ENCODE measurements at regions not wholly inside any gene's neighbourhood (a gene's known extent, or its start where the extent isn't known, plus 50 kb on each side); places are given as distances from the start of the nearest gene placed in this dataset.

DNA sequence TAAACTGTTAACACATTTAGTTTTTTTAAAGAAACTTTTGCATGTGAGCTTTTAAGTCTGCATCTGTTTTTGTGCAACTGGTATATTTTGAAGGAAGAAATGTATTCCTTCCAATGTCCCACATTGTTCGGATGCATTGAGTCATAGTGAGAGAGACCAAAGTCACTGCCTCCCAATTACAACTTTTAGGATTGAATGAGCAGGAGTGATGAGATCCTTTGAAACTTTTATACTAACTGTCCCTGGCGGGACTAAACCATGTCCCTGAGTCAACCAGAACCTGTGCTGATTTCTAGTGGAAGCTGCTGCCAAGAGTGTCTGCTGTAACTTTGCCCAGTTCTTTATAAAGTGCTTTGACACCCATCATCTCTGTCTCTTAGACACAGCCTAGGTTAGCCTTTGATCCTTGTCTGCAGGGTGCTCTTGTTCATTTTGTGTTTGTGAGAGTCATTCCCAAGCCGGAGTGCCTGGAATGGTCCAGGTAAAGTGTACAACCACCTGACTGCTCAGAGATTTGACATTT lies 122.7 kb downstream of the ZNF518B start:
- no peak for DNase-seq (ENCODE audit: low spot score)

DNA sequence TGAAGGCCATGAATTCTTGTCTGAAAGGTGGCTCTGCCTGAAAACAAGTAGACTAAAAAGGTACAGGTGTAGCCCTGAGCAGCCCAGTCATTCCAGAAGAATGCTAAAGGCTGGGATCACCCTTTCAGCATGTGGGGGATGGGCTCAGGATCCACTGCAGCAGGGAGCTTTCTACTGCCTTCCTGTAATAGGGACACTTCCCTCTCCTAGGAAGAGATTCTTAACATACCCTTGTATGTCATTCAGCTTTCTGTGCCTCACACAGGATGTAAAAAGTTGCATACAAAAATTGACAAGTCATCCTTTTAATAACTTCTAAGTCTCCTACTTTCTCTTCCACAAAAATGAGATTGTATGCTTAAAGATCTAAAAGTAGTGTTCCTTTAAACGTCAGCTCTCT lies 123.3 kb downstream of the ZNF518B start:
- DNase-seq (ENCODE audit: low spot score): no peak

DNA sequence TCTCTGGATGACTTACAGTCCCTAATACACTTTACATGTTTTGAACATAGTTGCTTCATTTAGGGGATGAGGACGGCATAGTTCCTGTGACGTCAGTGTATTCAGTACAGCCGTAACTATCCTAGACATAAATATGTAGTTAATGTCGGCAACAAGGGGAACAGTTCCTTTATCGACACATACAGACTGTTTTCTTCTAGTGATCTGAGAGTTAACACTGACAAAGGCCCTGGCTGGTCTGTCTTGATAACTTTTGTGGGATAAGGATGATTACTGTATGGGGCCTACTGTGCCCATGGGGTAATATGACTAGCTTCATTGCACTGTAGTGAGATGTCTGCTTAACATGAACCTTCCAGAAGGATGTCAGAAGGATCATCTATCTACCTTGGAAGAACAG lies 131.2 kb downstream of the ZNF518B start:
- DNase-seq (ENCODE audit: low spot score): no peak

DNA sequence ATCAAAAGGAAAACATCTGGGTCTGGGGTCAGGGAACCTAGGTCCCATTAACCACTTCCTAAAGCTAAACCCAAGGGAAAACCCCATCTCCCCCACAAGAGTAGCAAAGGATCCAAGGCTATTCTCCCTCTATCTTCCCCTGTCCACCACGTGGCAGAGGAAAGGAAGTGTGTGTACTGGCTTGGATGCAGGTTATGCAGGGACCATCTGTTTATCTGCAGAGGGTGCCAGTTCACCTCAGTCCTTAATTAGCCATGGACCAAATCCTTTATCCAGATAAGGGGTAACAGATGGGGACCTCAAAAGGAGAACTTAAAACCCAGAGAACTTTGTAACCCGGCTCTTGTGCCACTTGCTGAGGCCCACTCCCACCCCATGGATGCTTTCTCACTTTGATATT lies 135.3 kb downstream of the ZNF518B start:
- DNase-seq (ENCODE audit: low spot score): no peak

DNA sequence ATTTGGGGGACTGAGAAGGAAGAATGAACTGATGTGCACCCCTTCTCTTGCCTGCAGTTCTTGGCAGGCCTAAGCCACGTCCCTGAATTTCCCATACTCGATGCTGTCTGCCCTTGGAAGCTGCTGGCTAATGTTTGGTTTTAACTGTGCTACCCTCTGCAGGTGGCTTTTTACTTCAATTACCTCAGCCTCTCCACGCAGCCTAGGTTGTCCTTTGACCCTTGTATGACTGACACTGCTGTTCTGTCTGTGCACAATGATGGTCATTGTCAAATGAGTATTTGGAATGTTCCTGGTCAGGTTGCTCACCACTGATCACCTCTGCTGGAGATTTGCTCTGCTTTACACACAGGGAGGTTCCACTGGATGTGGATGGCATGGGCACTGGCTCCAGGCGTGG lies 137.1 kb downstream of the ZNF518B start:
- no peak for DNase-seq (ENCODE audit: low spot score)

DNA sequence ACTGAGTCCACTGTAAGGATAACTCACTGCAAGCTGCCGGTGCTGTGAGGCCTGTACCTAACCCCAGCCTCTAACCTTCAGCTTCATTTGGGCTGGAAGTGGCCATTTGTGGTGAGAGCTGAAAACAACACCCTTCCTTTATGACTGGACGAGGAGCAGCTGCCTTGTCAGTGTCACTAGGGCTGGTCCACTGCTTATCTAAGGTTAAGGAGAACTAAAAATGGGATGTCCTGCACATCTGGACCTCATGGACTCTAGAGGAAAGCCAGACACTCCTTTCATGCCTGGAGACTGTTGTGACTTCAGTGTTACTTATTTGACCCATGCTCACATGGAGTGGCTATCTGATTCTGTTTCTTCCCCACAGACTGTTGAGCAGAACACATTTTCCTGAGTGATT lies 139.9 kb downstream of the ZNF518B start:
- no peak for DNase-seq (ENCODE audit: low spot score)

DNA sequence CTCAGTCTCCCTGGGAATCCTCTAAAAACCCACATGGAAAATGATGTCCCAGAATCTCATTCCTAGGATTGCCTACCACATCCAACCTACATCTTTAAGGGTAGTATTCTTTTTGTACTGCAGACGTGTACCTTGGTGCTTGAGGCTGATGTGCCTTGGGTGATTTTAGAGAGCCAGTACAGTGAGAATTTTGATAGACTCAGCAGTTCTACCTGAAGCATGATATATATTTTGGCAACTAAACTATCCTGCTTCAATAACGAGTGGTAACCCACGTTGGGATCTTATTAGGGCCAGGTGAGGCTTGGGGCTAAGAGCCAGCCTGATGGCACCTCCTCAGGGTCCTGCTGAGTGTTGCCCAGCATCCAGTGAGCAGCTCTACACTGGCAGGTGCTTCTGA lies 140.4 kb downstream of the ZNF518B start:
- DNase-seq (ENCODE audit: low spot score): no peak

DNA sequence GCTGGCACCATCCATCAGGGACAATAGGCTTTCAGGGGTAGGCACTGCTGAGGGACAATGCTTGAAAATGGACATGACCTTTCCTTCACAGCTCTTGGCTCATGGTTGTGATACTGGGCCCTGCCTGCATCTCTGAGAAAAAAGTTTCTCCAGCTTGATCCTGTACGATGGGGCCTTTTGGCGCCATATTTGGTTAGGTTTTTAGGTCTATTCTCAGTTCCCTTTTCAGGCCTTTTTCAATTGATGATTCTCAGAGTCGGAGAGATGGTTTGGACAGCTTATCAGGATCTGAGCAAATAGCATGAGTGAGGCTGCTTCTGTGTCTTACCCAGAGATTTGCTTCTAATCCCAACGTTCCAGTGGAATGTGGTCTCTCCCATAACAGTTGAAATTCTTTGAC lies 141.6 kb downstream of the ZNF518B start:
- DNase-seq (ENCODE audit: low spot score): no peak

DNA sequence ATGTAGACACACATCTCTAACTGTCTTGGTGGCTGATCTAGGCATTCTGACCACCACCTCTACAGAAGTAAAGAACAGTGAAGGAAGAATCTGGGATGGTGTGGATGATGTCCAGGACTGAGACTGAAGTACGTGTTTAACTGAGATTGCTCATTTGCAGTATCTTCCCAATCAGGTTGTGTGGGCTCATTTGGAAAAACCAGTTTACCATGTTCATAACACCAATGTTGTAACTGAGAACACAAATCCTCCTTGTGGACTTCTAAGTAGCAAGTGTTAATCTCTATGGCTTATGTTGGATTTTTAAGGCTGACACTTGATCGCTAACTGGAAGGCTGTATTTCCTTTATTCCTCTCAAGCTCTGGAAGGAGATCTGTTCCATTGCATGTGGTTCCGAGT lies 144.7 kb downstream of the ZNF518B start:
- DNase-seq (ENCODE audit: low spot score): no peak

DNA sequence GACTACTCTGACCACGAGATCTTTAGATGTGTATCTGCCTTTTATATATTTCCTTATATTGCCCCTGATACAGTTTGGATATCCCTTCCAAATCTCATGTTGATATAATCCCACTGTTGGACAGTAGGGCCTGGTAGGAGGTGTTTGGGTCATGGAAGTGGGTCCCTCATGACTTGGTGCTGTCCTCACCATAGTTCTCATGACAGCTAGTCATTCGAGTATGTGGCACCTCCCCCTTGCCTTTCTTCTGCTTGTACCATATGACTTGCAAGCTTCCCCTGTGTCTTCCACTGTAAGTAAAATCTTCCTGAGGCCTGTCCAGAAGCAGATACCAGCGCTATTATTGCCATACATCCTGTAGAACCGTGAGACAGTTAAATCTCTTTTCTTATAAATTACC lies 145.3 kb downstream of the ZNF518B start:
- no peak for DNase-seq (ENCODE audit: low spot score)

DNA sequence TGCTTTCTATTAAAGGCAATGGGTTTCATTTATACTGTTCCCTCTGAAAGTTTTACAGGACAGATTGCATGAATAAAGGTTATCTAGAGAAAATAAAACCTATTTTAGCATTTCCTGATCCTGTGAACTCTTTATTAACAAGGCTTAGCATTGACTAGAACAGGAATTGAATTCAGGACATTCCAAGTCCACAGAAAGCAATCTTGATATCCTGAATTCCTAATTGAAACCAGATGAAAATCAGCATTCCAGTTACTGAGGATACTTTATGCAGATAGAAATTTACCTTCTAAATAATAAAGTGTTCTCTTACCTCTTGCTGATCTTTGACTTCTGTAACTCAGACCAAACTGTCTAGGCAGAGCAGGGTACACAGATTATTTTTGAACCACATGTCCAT lies 151.4 kb downstream of the ZNF518B start:
- no peak for DNase-seq (ENCODE audit: low spot score)

DNA sequence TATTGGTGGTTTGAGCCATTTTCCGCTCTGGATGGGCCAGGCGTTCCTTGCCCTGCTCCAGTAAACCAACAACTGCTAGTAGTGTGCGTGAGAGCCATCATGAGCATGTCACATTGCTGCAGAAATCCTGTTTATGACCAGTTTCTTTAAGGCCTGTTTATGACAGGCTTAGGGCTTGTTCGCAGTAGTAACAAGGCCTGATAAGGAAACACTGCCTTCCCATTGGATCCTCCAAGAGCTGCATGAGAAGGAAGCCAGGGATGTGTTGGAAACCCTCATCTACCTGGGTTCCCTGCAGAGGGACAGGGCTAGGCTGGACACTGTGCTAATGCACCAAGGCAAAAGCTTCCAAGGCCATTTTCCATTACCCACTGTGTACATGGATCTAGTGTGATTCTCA lies 153.9 kb downstream of the ZNF518B start:
- no peak for DNase-seq (ENCODE audit: low spot score)

DNA sequence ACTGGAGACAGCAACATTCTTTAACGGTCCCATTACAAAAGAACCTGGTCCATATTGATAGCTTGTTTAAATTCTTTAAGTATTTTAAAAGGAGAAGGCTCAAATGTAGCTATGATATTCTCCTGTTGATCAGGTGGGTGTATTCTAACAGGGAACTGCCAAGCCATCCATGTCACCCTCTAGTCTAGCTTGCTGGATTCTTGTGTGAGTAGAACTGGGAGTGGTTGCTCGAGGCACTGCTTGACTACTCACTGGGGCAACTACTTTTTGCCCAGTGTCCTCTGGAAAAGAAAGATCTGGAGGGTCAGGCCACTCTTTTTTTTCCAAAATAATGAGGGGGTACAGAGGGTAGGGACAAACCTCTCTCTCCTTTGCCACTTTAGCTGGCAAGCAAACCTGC lies 155.1 kb downstream of the ZNF518B start:
- no peak for DNase-seq (ENCODE audit: low spot score)

DNA sequence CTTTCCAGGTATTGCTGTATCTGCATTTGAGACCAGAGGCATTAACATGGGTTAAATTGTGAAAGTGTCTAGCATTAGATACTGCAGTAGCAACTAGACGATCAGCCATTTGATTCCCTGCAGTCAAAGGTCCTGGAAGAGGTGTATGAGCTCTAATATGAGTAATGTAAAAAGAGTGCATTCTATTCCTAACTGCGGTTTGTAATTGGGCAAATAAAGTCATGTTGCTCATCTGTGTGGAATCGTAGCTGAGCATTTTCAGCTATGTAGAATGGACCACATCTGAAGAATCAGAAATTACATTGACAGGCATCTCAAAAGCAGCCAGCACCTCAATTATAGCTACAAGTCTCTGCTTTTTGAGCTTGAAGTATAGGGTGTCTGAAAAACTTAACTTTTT lies 157.6 kb downstream of the ZNF518B start:
- DNase-seq (ENCODE audit: low spot score): no peak

DNA sequence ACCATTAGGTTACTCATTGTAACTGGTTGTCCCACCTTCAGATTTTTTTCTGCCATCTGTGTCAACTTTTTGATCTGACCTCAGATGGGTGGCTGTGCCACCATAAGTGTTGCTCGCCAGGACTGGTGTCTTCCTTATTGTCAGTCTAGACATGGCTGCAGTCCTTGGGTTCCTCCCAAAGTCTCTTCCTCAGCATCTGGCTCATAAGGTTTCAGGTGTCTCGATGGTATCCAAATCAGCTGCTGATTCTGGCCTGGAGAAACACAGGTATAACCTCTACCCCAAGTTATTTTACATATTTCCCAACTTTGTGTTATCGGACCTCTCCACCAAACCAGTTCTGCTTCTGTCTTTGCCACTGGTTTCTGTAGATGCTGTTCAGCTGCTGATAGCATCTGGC lies 158.5 kb downstream of the ZNF518B start:
- no peak for DNase-seq (ENCODE audit: low spot score)

DNA sequence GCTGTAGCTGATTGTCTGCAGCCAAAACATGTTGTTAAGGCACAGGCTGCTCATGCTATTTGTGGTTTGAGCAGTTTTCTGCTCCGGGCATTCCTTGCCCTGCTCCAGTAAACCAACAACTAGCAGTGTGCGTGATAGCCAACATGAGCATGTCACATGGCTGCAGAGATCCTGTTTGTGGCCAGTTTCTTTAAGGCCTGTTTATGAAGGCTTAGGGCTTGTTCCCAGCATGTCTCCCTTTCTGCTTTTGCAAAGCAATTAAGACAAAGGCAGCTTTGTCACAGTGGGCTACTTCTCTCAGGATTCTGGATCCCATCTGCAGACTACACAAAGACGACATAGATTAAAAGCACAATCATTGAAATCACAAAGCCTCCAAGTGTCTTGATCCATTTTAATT lies 160.5 kb downstream of the ZNF518B start:
- DNase-seq (ENCODE audit: low spot score): peak; percentile 37

DNA sequence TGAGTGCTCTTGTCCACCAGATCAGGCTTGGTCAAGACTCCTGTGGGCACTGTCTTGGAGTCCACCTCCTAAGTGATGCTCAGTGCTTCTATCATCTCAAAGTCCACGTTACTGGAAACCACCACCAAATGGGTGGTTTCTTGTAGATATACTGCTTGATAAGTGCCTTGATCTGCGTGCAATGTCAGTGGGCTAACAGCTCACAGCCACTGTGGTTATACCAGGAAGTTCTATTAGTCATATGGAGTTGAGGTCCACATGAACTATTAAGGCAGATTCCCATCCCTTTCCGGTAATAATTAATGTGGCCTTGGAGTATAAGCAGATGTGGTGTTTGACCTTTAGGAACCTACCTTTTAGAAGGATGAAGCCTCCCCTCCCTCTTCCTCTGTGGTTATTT lies 161.9 kb downstream of the ZNF518B start:
- no peak for DNase-seq (ENCODE audit: low spot score)

DNA sequence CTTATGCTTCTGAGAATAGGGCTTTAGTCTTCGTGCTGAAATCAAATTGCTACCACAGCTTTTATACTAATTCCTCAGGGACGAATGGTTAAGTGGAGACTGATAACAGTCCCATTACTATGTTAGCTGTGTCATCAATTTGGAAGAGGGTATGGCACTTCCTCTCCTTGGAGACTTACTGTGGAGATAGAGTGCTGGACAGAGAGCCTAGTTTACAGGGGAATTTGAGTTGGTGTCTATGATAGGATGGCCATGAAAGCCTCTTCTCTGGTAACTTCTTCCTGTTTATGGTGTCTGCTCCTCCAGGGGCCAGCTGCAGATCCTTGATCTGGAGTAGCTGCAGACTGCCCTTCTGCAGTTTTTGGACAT lies 167.7 kb downstream of the ZNF518B start:
- no peak for DNase-seq (ENCODE audit: low spot score)

DNA sequence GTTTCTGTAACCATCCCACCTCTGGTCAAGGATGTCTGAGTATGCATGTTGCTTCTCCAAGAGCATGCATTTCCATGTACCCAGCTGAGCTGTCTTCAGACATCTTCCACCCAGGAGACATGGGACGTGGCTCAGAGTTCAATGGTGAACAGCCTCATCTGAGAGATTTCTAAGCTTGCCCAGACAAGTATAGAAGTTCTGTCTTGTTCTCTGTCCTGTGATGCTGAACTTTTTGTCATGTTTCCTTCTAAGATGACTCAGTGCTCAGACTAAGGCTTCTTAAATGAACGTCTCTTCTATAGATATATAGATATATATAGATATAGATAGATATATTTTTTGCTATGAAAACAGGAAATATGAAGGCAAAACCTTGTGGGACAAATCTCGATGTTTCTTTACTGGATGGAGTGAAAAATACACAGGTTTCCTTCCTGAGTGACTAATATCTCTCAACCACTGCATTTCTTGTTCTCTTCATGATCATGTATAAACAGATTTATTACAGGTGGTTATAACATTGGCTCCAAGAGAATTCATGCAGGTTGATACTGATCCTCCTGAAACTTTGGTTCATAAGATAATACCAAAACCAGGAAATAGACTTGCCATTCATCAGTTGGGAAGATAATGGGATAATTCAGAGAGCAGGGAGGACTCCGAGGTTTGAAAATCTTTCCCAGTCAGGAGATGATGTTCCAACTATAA lies 168.2 kb downstream of the ZNF518B start:
- no peak for DNase-seq (ENCODE audit: low spot score)

DNA sequence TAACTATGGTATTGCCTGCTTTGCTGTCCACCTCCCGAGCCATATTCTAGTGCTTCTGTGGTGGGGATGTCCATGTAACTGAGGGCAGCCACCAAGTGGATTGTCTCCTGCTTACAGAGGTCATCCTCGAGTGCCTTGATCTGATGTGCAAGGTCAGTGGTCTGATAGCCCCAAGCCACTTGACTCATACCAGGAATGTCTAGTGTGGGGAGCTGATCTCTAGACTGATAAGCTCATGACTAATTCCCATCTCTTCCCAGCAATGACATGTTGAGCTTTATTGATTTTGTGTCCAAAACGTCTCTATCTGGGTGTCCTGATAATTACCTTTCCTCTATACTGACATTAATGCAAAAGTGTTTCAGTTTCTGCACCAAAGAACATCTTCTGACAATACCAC lies 168.4 kb upstream of the WDR1 start:
- no peak for DNase-seq (ENCODE audit: low spot score)

DNA sequence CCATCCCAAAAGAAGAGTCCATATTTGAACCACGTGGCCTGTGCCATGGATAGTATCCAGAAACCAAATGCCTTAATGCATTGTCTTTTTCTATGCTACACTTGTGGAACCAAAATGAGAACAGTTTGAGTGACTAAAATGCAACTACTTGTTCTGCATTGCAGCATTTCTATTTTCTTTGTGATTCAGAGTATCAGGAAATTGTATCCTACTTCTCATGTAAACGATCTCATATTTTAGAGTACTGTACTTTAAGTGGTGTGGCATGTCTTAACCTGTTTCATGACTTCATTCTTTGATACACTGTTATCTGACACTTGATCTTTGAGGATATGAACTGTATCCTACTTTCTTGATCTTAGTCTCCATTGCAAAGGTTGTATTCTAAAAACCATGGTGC lies 167.2 kb upstream of the WDR1 start:
- no peak for DNase-seq (ENCODE audit: low spot score)

DNA sequence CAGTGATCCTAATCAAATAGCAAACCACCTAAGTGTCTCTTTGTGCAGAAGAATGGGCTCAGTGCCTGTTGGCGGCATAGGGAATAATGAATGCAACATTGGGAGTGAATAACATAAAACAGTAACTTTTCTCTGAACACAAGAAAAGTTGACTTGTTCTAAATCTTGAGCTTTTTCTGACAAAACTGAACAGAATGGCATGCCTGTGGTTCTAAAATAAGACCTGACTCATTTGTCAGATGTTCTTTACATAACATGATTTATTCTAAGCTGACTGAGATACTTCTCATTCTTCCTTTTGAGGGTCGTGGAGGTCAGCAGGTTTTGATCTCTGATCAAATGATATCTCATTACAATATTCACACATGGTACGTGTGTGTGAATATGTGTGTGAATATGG lies 165.4 kb upstream of the WDR1 start:
- no peak for DNase-seq (ENCODE audit: low spot score)

DNA sequence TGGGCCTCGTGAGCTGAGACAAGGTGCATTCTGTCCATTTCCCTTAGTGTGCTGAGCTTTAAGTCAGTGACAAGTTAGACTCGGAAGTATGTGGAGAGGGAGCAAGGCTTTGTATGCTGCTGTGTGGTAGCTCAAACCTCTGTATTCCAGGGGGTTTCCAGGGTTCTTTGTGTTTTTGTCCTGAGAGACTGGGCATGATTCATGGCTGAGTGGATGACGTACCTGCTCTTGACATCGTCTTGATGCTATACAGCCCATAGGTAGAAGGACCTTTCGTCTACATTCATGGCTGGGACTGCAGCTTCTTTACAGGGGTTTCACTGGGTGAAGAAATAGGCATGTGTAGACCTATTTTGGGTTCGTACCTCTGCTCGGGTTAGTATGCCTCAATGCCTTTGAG lies 162.7 kb upstream of the WDR1 start:
- no peak for DNase-seq (ENCODE audit: low spot score)

DNA sequence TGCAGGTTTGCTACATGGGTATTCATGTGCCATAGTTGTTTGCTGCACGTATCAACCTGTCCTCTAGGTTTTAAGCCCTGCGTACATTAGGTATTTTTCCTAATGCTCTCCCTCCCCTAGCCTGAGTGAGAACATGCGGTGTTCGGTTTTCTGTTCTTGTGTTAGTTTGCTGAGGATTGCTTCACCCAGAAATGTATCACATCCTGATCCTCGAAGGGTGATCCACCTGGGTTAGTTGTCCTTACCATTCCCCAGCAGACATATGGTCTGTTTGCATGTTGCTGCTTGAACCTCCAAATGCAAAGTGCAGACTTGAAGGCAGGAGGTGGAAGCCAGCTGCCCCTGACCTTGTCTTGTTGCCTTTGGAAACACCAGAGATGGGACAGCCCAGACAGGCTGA lies 161.5 kb upstream of the WDR1 start:
- no peak for DNase-seq (ENCODE audit: low spot score)

DNA sequence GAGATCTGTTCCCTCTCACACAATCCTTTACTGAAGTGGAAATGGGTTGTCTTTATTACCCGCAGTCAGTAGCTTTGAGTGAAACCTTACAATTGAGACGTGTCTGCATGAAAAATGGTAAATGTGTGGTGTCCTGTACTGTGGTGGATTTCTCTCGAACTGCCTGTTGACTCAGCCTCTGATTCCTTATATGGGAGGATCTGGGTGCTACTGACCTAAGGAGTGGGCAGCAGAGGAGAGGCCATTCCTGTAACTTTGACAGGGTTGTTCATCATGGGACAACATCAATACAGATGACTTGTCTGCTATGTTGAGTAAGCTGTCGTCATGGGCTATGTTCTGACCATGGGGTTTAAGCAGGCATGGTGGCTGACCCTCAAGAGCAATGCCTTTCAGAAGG lies 159.6 kb upstream of the WDR1 start:
- no peak for DNase-seq (ENCODE audit: low spot score)
